Karpas-422 (cell line): ENCODE measurements at regions not wholly inside any gene's neighbourhood (a gene's known extent, or its start where the extent isn't known, plus 50 kb on each side); places are given as distances from the start of the nearest gene placed in this dataset.

ENCODE experiments used
- DNase-seq: peaks from one replicate; pipeline ENCODE4 v3.0.0-alpha.2; 2015
- H2AFZ ChIP-seq: fragments of 200-600 bp; sonication (generic); 2 replicates; pipeline ENCODE4 v1.6.1; 2014; ENCODE audit warnings: antibody characterized with exemption, low read length, mixed read lengths
- H3K27ac ChIP-seq: fragments of 200-600 bp; sonication (generic); 2 replicates; pipeline ENCODE4 v1.5.1; 2014; ENCODE audit warnings: mild to moderate bottlenecking, low read length, moderate library complexity
- H3K27me3 ChIP-seq: fragments of 200-600 bp; sonication (generic); 2 replicates; pipeline ENCODE4 v1.6.1; 2014; ENCODE audit warnings: low read length, mixed read lengths
- H3K36me3 ChIP-seq: fragments of 200-600 bp; sonication (generic); 2 replicates; pipeline ENCODE4 v1.6.1; 2014; ENCODE audit warnings: low read length, mixed read lengths; ENCODE audit not compliant: insufficient read depth
- H3K4me1 ChIP-seq: fragments of 200-600 bp; sonication (generic); 2 replicates; pipeline ENCODE4 v1.6.1; 2014; ENCODE audit warnings: mild to moderate bottlenecking, low read length, mixed read lengths
- H3K4me2 ChIP-seq: fragments of 200-600 bp; sonication (generic); 2 replicates; pipeline ENCODE4 v1.6.1; 2014; ENCODE audit warnings: low read length, low read depth, mild to moderate bottlenecking; ENCODE audit not compliant: poor library complexity, severe bottlenecking
- H3K4me3 ChIP-seq: fragments of 200-600 bp; sonication (generic); 2 replicates; pipeline ENCODE4 v1.5.1; 2014; ENCODE audit warnings: mild to moderate bottlenecking, antibody characterized with exemption, low read length, mixed read lengths
- H3K79me2 ChIP-seq: fragments of 200-600 bp; sonication (generic); 2 replicates; pipeline ENCODE4 v1.6.1; 2014; ENCODE audit warnings: mild to moderate bottlenecking, low read length, mixed read lengths
- H3K9ac ChIP-seq: fragments of 200-600 bp; sonication (generic); 2 replicates; pipeline ENCODE4 v1.6.0; 2014; ENCODE audit warnings: low read length
- H3K9me2 ChIP-seq: fragments of 200-600 bp; sonication (generic), shearing (Covaris generic); replicated peaks from 2 replicates; pipeline ENCODE4 v1.6.0; 2014; ENCODE audit warnings: mild to moderate bottlenecking, low read length, moderate library complexity; ENCODE audit not compliant: insufficient read depth
- H3K9me3 ChIP-seq: fragments of 300-700, 200-600 bp; sonication (generic); 2 replicates; pipeline ENCODE4 v1.6.1; 2014; ENCODE audit warnings: low read length, mixed read lengths
- H4K20me1 ChIP-seq: fragments of 200-600 bp; sonication (generic); 2 replicates; pipeline ENCODE4 v1.6.1; 2014; ENCODE audit warnings: mild to moderate bottlenecking, antibody characterized with exemption, low read length, low read depth; ENCODE audit not compliant: insufficient read depth

GRCh38 chr6:91392951-91393350, 806.1 kb upstream of the MAP3K7 start:
- Histone ChIP-seq H3K27me3 (no peaks in the 10 kb centered on the region), H3K4me3 (no peak overlapping the region), H3K9ac (no peak overlapping the region), H4K20me1 (no peaks in the 10 kb centered on the region), H3K4me2 (no peak overlapping the region), H3K27ac (no peak overlapping the region), H3K4me1 (no peaks in the 10 kb centered on the region), H3K36me3 (no peaks in the 10 kb centered on the region), H3K9me3 (peaks cover 11% of the 10 kb centered on the region), H3K9me2 (no peaks in the 10 kb centered on the region), H3K79me2 (no peaks in the 10 kb centered on the region), H2AFZ (no peak overlapping the region)
- DNase-seq: no peak

- no peaks in the 10 kb centered on the region for H4K20me1 ChIP-seq
- no peak overlapping the region for H3K4me3 ChIP-seq
- no peak for DNase-seq
These were observed 800.6 kb upstream of the MAP3K7 start for GRCh38 chr6:91387290-91388059.

GRCh38 chr6:91386204-91386603, 799.3 kb upstream of the MAP3K7 start:
- H3K36me3 ChIP-seq: no peaks in the 10 kb centered on the region
- no peak overlapping the region for H3K27ac ChIP-seq
- H3K4me3 ChIP-seq: no peak overlapping the region
- H3K79me2 ChIP-seq: no peaks in the 10 kb centered on the region
- H3K4me2 ChIP-seq: no peak overlapping the region
- no peaks in the 10 kb centered on the region for H3K9me2 ChIP-seq
- H2AFZ ChIP-seq: no peak overlapping the region
- H3K9me3 ChIP-seq: peaks cover 7% of the 10 kb centered on the region; the same call in 1 of the 2 replicates
- H3K27me3 ChIP-seq: no peaks in the 10 kb centered on the region
- no peaks in the 10 kb centered on the region for H3K4me1 ChIP-seq
- DNase-seq: no peak
- no peaks in the 10 kb centered on the region for H4K20me1 ChIP-seq
- H3K9ac ChIP-seq: no peak overlapping the region

More at GRCh38 chr6:91387290-91388059, 800.6 kb upstream of the MAP3K7 start:
- Histone ChIP-seq H3K9me3 (peaks cover 7% of the 10 kb centered on the region; the same call in 1 of the 2 replicates), H3K27me3 (no peaks in the 10 kb centered on the region), H3K79me2 (no peaks in the 10 kb centered on the region), H3K9me2 (no peaks in the 10 kb centered on the region), H3K4me2 (no peak overlapping the region), H3K9ac (no peak overlapping the region), H2AFZ (no peak overlapping the region), H3K4me1 (no peaks in the 10 kb centered on the region), H3K27ac (no peak overlapping the region), H3K36me3 (no peaks in the 10 kb centered on the region)

- Histone ChIP-seq H3K9me2 (no peaks in the 10 kb centered on the region), H3K9me3 (peaks cover 5% of the 10 kb centered on the region; the same call in 1 of the 2 replicates), H3K27me3 (no peaks in the 10 kb centered on the region), H3K4me3 (no peak overlapping the region), H3K79me2 (no peaks in the 10 kb centered on the region), H3K27ac (no peak overlapping the region), H4K20me1 (no peaks in the 10 kb centered on the region), H3K9ac (no peak overlapping the region), H2AFZ (no peak overlapping the region), H3K36me3 (no peaks in the 10 kb centered on the region), H3K4me2 (no peak overlapping the region), H3K4me1 (no peaks in the 10 kb centered on the region)
- no peak for DNase-seq
These were observed 796.3 kb upstream of the MAP3K7 start for GRCh38 chr6:91383207-91383606.

GRCh38 chr6:91376686-91377085, 789.8 kb upstream of the MAP3K7 start:
- no peak overlapping the region for H2AFZ ChIP-seq
- DNase-seq: no peak
- no peaks in the 10 kb centered on the region for H3K4me1 ChIP-seq
- H3K4me3 ChIP-seq: no peak overlapping the region
- no peaks in the 10 kb centered on the region for H3K9me2 ChIP-seq
- no peaks in the 10 kb centered on the region for H3K36me3 ChIP-seq
- H3K9ac ChIP-seq: no peak overlapping the region
- no peaks in the 10 kb centered on the region for H3K79me2 ChIP-seq
- no peaks in the 10 kb centered on the region for H3K27me3 ChIP-seq
- H4K20me1 ChIP-seq: no peaks in the 10 kb centered on the region
- no peaks in the 10 kb centered on the region; the same call in 1 of the 2 replicates for H3K9me3 ChIP-seq
- H3K27ac ChIP-seq: no peak overlapping the region
- H3K4me2 ChIP-seq: no peak overlapping the region

GRCh38 chr6:91366781-91367180, 779.9 kb upstream of the MAP3K7 start:
- no peak for DNase-seq
- Histone ChIP-seq H3K27me3 (no peaks in the 10 kb centered on the region), H3K27ac (no peak overlapping the region), H3K4me1 (no peaks in the 10 kb centered on the region), H3K4me2 (no peak overlapping the region), H2AFZ (no peak overlapping the region), H3K9me3 (0 out of 2 replicates have a peak, but pooled peaks cover 4% of the 10 kb centered on the region), H3K4me3 (no peak overlapping the region), H4K20me1 (no peaks in the 10 kb centered on the region), H3K9me2 (no peaks in the 10 kb centered on the region), H3K9ac (no peak overlapping the region), H3K79me2 (no peaks in the 10 kb centered on the region), H3K36me3 (no peaks in the 10 kb centered on the region)

GRCh38 chr6:91358986-91359385, 772.1 kb upstream of the MAP3K7 start:
- no peaks in the 10 kb centered on the region for H3K79me2 ChIP-seq

GRCh38 chr6:91352878-91353277, 766.0 kb upstream of the MAP3K7 start:
- H3K27ac ChIP-seq: no peak overlapping the region
- no peak overlapping the region for H3K4me2 ChIP-seq
- H3K9ac ChIP-seq: no peak overlapping the region
- H3K4me3 ChIP-seq: no peak overlapping the region
- no peak for DNase-seq
- H4K20me1 ChIP-seq: no peaks in the 10 kb centered on the region
- no peaks in the 10 kb centered on the region for H3K9me2 ChIP-seq
- no peaks in the 10 kb centered on the region for H3K36me3 ChIP-seq
- no peaks in the 10 kb centered on the region for H3K4me1 ChIP-seq
- no peak overlapping the region for H2AFZ ChIP-seq
- H3K79me2 ChIP-seq: no peaks in the 10 kb centered on the region
- H3K9me3 ChIP-seq: no peaks in the 10 kb centered on the region
- H3K27me3 ChIP-seq: no peaks in the 10 kb centered on the region

More at GRCh38 chr6:91358986-91359385, 772.1 kb upstream of the MAP3K7 start:
- Histone ChIP-seq H3K27me3 (no peaks in the 10 kb centered on the region), H3K9ac (no peak overlapping the region), H3K36me3 (no peaks in the 10 kb centered on the region), H3K4me2 (no peak overlapping the region), H4K20me1 (no peaks in the 10 kb centered on the region), H3K9me2 (0 out of 2 replicates have a peak, but pooled peaks cover 3% of the 10 kb centered on the region), H3K4me1 (no peaks in the 10 kb centered on the region), H3K9me3 (no peaks in the 10 kb centered on the region), H3K27ac (no peak overlapping the region), H3K4me3 (no peak overlapping the region), H2AFZ (no peak overlapping the region)
- no peak for DNase-seq
